CD4-positive, alpha-beta T cell treated with Interleukin-15 for 4 hours (primary cell): ENCODE measurements at regions not wholly inside any gene's neighbourhood (a gene's known extent, or its start where the extent isn't known, plus 50 kb on each side); places are given as distances from the start of the nearest gene placed in this dataset.
"Not testable (repeated sequence)": the region's sequence is repeated elsewhere in the genome, so short reads cannot be mapped to it uniquely, and the experiment has no call there.

Experiments
- DNase-seq: peaks from one replicate; pipeline ENCODE4 v3.0.0-alpha.2; 2020; ENCODE audit warnings: low spot score

- no peak for DNase-seq
Measured at GRCh38 chr14:44873536-44873935, 88.2 kb downstream of the KLHL28 start.

- no peak for DNase-seq
Measured at GRCh38 chr14:44866770-44867169, 95.0 kb downstream of the KLHL28 start.

GRCh38 chr14:44866322-44866721 is 95.4 kb downstream of the KLHL28 start:
- no peak for DNase-seq

- no peak for DNase-seq
Measured at GRCh38 chr14:44863271-44863670, 98.5 kb downstream of the KLHL28 start.

- DNase-seq: no peak
Measured at GRCh38 chr14:44854114-44854513, 107.6 kb downstream of the KLHL28 start.

- DNase-seq: no peak
Measured at GRCh38 chr14:44847526-44848309, 114.0 kb downstream of the KLHL28 start.

GRCh38 chr14:44846232-44846824 is 115.4 kb downstream of the KLHL28 start:
- DNase-seq: peak; percentile 38

- not testable (repeated sequence) for DNase-seq
Measured at GRCh38 chr14:44835928-44836327, 125.8 kb downstream of the KLHL28 start.

GRCh38 chr14:44833376-44834060 is 128.2 kb downstream of the KLHL28 start:
- DNase-seq: no peak

GRCh38 chr14:44830371-44830770 is 131.4 kb downstream of the KLHL28 start:
- no peak for DNase-seq

GRCh38 chr14:44829021-44829420 is 132.7 kb downstream of the KLHL28 start:
- DNase-seq: no peak

GRCh38 chr14:44828023-44828422 is 133.7 kb downstream of the KLHL28 start:
- DNase-seq: no peak

- DNase-seq: no peak
Measured at GRCh38 chr14:44820230-44820964, 141.3 kb downstream of the KLHL28 start.

- no peak for DNase-seq
Measured at GRCh38 chr14:44814196-44814595, 147.6 kb downstream of the KLHL28 start.

- no peak for DNase-seq
Measured at GRCh38 chr14:44812672-44813071, 149.1 kb downstream of the KLHL28 start.

GRCh38 chr14:44804391-44804790 is 157.4 kb downstream of the KLHL28 start:
- DNase-seq: no peak

GRCh38 chr14:44803239-44803905 is 158.4 kb downstream of the KLHL28 start:
- DNase-seq: peak; percentile 17

- no peak for DNase-seq
Measured at GRCh38 chr14:44798386-44799242, 163.1 kb downstream of the KLHL28 start.

- no peak for DNase-seq
Measured at GRCh38 chr14:44795725-44796124, 166.0 kb downstream of the KLHL28 start.

GRCh38 chr14:44791730-44792129 is 170.0 kb downstream of the KLHL28 start:
- DNase-seq: no peak

- DNase-seq: no peak
Measured at GRCh38 chr14:44788612-44789011, 173.1 kb downstream of the KLHL28 start.
